H1 (cell line): ENCODE measurements at regions not wholly inside any gene's neighbourhood (a gene's known extent, or its start where the extent isn't known, plus 50 kb on each side); places are given as distances from the start of the nearest gene placed in this dataset.

Experiments used
- CTCF ChIA-PET: fragments of 300-600 bp; sonication (Branson Sonifier 250); formaldehyde crosslinking; loops from one replicate; lab custom pipeline; 2021; ENCODE audit not compliant: partially characterized antibody; lab: Charles Lee
- POLR2A ChIA-PET: fragments of 300-600 bp; sonication (Branson Sonifier 250); formaldehyde crosslinking; loops from one replicate; lab custom pipeline; 2021; ENCODE audit warnings: inconsistent platforms; ENCODE audit not compliant: partially characterized antibody; lab: Charles Lee
- DNase-seq, 2 experiments: peaks; one replicate each; pipeline versions ENCODE4 v3.0.0 to v3.0.0-alpha.2; 2010 to 2022; ENCODE audit warnings: low spot score in 2 of 2, low read depth in 1 of 2, mixed read lengths in 1 of 2
- FAIRE-seq: peaks from 2 replicates; lab custom pipeline; 2011; peaks lifted over from hg19 to GRCh38; lab: Jason Lieb, UNC
- H2AFZ ChIP-seq: 2 replicates; pipeline ENCODE4 v1.8.1; 2012; ENCODE audit warnings: low read length, inconsistent platforms
- H2AK5ac ChIP-seq: 2 replicates; pipeline ENCODE4 v1.6.1; 2013; ENCODE audit warnings: low read depth, low read length
- H2BK120ac ChIP-seq: replicated peaks from 2 replicates; pipeline ENCODE3; 2013; ENCODE audit warnings: low read depth, low read length, inconsistent platforms
- H2BK12ac ChIP-seq: 2 replicates; pipeline ENCODE4 v1.6.1; 2013; ENCODE audit warnings: low read depth, low read length
- H2BK15ac ChIP-seq: 2 replicates; pipeline ENCODE4 v1.6.1; 2013; ENCODE audit warnings: low read length
- H2BK20ac ChIP-seq: 2 replicates; pipeline ENCODE4 v1.6.1; 2013; ENCODE audit warnings: low read length
- H2BK5ac ChIP-seq: 2 replicates; pipeline ENCODE4 v1.6.1; 2013; ENCODE audit warnings: low read depth, low read length
- H3K14ac ChIP-seq: 2 replicates; pipeline ENCODE4 v1.6.1; 2013; ENCODE audit warnings: inconsistent platforms; ENCODE audit not compliant: insufficient read length
- H3K18ac ChIP-seq: 2 replicates; pipeline ENCODE4 v1.6.1; 2013; ENCODE audit warnings: low read length; ENCODE audit errors: extremely low read depth
- H3K23ac ChIP-seq: 2 replicates; pipeline ENCODE4 v1.6.1; 2013; ENCODE audit warnings: inconsistent platforms; ENCODE audit not compliant: insufficient read length
- H3K23me2 ChIP-seq: 2 replicates; pipeline ENCODE4 v1.6.1; 2013; ENCODE audit warnings: low read depth, low read length
- H3K27ac ChIP-seq: 2 replicates; pipeline ENCODE4 v1.6.1; 2011; ENCODE audit warnings: low read depth, low read length, inconsistent platforms
- H3K27me3 ChIP-seq, 4 experiments: replicated peaks in 1 of 4; 1 replicate in 1 of 4; 2 replicates in 3 of 4; pipeline versions ENCODE4 v1.6.1 to v1.8.1; 2011 to 2013; ENCODE audit warnings: low read length in 3 of 4, mild to moderate bottlenecking in 3 of 4, inconsistent platforms in 2 of 4, mixed read lengths in 2 of 4, moderate library complexity in 1 of 4; ENCODE audit not compliant: control insufficient read depth in 3 of 4, insufficient read depth in 3 of 4; ENCODE audit errors: extremely low read depth in 1 of 4
- H3K36me3 ChIP-seq, 4 experiments: 2 replicates each; pipeline versions ENCODE4 v1.6.1 to v1.8.1; 2011 to 2013; ENCODE audit warnings: mild to moderate bottlenecking in 4 of 4, low read length in 3 of 4, moderate library complexity in 2 of 4, control low read depth in 1 of 4, inconsistent platforms in 1 of 4; ENCODE audit not compliant: insufficient read depth in 4 of 4, control insufficient read depth in 2 of 4
- H3K4ac ChIP-seq: replicated peaks from 2 replicates; pipeline ENCODE3; 2013; ENCODE audit warnings: low read length, low read depth, mixed read lengths, inconsistent platforms; ENCODE audit not compliant: insufficient read length
- H3K4me1 ChIP-seq, 4 experiments: replicated peaks in 1 of 4; 1 replicate in 1 of 4; 2 replicates in 3 of 4; pipeline versions ENCODE4 v1.6.1 to v1.8.1; 2011 to 2013; ENCODE audit warnings: low read length in 3 of 4, inconsistent platforms in 2 of 4, mixed read lengths in 1 of 4; ENCODE audit not compliant: insufficient read depth in 4 of 4, control insufficient read depth in 3 of 4
- H3K4me2 ChIP-seq, 2 experiments: 2 replicates each; pipeline versions ENCODE4 v1.6.1 to v1.8.1; 2011 to 2013; ENCODE audit warnings: low read depth in 2 of 2, low read length in 2 of 2, control low read depth in 1 of 2, inconsistent platforms in 1 of 2, mild to moderate bottlenecking in 1 of 2; ENCODE audit not compliant: insufficient read depth in 1 of 2
- H3K4me3 ChIP-seq, 4 experiments: fragments of 200-600, 300-600 bp in 1 of 4; sonication (generic), shearing (Covaris generic), sonication (Bioruptor Twin) in 1 of 4; 2 replicates each; pipeline versions ENCODE4 v1.5.1 to v1.8.1; 2011 to 2016; ENCODE audit warnings: low read length in 4 of 4, low read depth in 3 of 4, control low read depth in 2 of 4, inconsistent platforms in 2 of 4, mild to moderate bottlenecking in 2 of 4, mixed read lengths in 1 of 4, moderate library complexity in 1 of 4; ENCODE audit not compliant: insufficient read depth in 2 of 4; ENCODE audit errors: extremely low read depth in 1 of 4
- H3K56ac ChIP-seq: replicated peaks from 2 replicates; pipeline ENCODE3; 2013; ENCODE audit warnings: low read depth, mild to moderate bottlenecking, mixed read lengths, low read length, inconsistent platforms; ENCODE audit not compliant: insufficient read length
- H3K79me1 ChIP-seq: 2 replicates; pipeline ENCODE4 v1.6.1; 2013; ENCODE audit warnings: low read depth, low read length, control low read depth
- H3K79me2 ChIP-seq, 2 experiments: 2 replicates each; pipeline versions ENCODE4 v1.6.1 to v1.8.1; 2012 to 2013; ENCODE audit warnings: low read length in 2 of 2, mild to moderate bottlenecking in 2 of 2, inconsistent platforms in 1 of 2; ENCODE audit not compliant: insufficient read depth in 2 of 2, control insufficient read depth in 1 of 2
- H3K9ac ChIP-seq, 4 experiments: replicated peaks in 1 of 4; 1 replicate in 1 of 4; 2 replicates in 3 of 4; pipeline versions ENCODE4 v1.6.1 to v1.8.1; 2011 to 2013; ENCODE audit warnings: low read depth in 3 of 4, low read length in 3 of 4, control low read depth in 2 of 4, mild to moderate bottlenecking in 2 of 4, moderate library complexity in 2 of 4, inconsistent platforms in 1 of 4; ENCODE audit errors: extremely low read depth in 1 of 4
- H3K9me3 ChIP-seq, 2 experiments: 2 replicates each; pipeline versions ENCODE4 v1.6.1 to v1.8.1; 2012 to 2013; ENCODE audit warnings: mild to moderate bottlenecking in 2 of 2, moderate library complexity in 2 of 2, control low read depth in 1 of 2, inconsistent platforms in 1 of 2, low read depth in 1 of 2, low read length in 1 of 2, mixed read lengths in 1 of 2; ENCODE audit not compliant: insufficient read depth in 2 of 2
- H4K20me1 ChIP-seq, 2 experiments: replicated peaks in 1 of 2; 2 replicates each; pipeline versions ENCODE3 to v1.8.1; 2011 to 2013; ENCODE audit warnings: inconsistent platforms in 2 of 2, low read length in 2 of 2, mild to moderate bottlenecking in 1 of 2; ENCODE audit not compliant: insufficient read depth in 2 of 2, control insufficient read depth in 1 of 2
- H4K5ac ChIP-seq: 2 replicates; pipeline ENCODE4 v1.6.1; 2013; ENCODE audit warnings: low read length, low read depth, mixed read lengths, inconsistent platforms; ENCODE audit not compliant: insufficient read length
- H4K8ac ChIP-seq: 2 replicates; pipeline ENCODE4 v1.8.0; 2013; ENCODE audit warnings: mild to moderate bottlenecking, moderate library complexity, low read length, inconsistent platforms; ENCODE audit not compliant: insufficient read depth; ENCODE audit errors: extremely low read depth
- H4K91ac ChIP-seq: replicated peaks from 2 replicates; pipeline ENCODE3; 2013; ENCODE audit warnings: low read length, mixed read lengths, inconsistent platforms; ENCODE audit not compliant: insufficient read length
- CEBPB ChIP-seq: IDR thresholded peaks from 2 replicates; pipeline ENCODE4 v1.6.1; 2012; ENCODE audit warnings: low read depth, low read length
- CTBP2 ChIP-seq: IDR thresholded peaks from 2 replicates; pipeline ENCODE4 v1.7.0; 2011; ENCODE audit warnings: borderline replicate concordance, mild to moderate bottlenecking, moderate library complexity, mixed read lengths, low read length; ENCODE audit not compliant: insufficient read depth, insufficient read length
- HDAC6 ChIP-seq: IDR thresholded peaks from one replicate; pipeline ENCODE4 v1.7.1; 2012; ENCODE audit warnings: low read depth, mild to moderate bottlenecking, inconsistent platforms, low read length, moderate library complexity
- MAX ChIP-seq: IDR thresholded peaks from 2 replicates; pipeline ENCODE4 v1.6.1; 2012; ENCODE audit warnings: inconsistent platforms
- RAD21 ChIP-seq, 2 experiments: IDR thresholded peaks in 1 of 2; conservative IDR thresholded peaks in 1 of 2; 2 replicates each; pipeline ENCODE4 v1.6.1; 2011; ENCODE audit warnings: low read depth in 2 of 2, low read length in 2 of 2, improper control_type of control experiment in 1 of 2, inconsistent platforms in 1 of 2, mild to moderate bottlenecking in 1 of 2, moderate library complexity in 1 of 2
- WGBS, 2 experiments: shearing (Covaris generic) in 1 of 2; methylation state at CpG; one replicate each; pipeline versions ENCODE4 v1.1.6 to v1.1.7; 2013 to 2015; ENCODE audit warnings: low lambda C conversion rate in 2 of 2, mixed read lengths in 2 of 2, inconsistent platforms in 1 of 2, low coverage in 1 of 2, missing lambda C conversion rate in 1 of 2; ENCODE audit not compliant: insufficient replicate concordance in 2 of 2, insufficient coverage in 1 of 2, insufficient read length in 1 of 2; ENCODE audit errors: extremely low coverage in 1 of 2, missing lambda C conversion rate in 1 of 2; 5-methylcytosine and 5-hydroxymethylcytosine counted together
- TF ChIP-seq, protein P1 (sequence below), 3 experiments: IDR thresholded peaks; 1 replicate in 2 of 3; 2 replicates in 1 of 3; pipeline versions ENCODE4 v1.5.1 to v1.6.1; 2011; ENCODE audit warnings: low read length in 3 of 3, mild to moderate bottlenecking in 3 of 3, inconsistent platforms in 2 of 3, low read depth in 1 of 3, moderate library complexity in 1 of 3; ENCODE audit not compliant: insufficient read depth in 1 of 3; ENCODE audit errors: control extremely low read depth in 1 of 3
- TF ChIP-seq, protein P2 (sequence below): IDR thresholded peaks from 2 replicates; pipeline ENCODE4 v1.6.1; 2011; ENCODE audit warnings: low read depth, mild to moderate bottlenecking, low read length; ENCODE audit not compliant: insufficient read depth

DNA sequence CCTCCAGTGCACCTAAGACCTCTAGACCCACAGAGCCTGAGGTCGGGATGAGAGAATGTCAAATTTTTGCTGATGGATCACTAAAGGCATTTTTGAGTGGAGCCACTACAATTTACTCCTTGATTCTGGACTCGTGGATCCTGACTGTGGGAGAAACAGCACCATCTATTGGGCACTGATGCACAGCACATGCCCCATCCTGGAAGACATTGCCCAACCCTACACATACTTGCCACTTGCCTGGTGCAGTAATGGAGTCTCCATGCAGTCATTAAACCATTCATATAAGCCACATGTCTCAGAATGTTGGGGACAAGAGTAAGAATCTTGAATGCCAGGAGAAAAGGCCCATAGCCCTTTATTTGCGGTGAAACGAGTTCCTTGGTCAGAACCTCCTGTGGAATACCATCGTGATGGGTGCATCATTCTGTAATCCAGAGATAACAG lies 103.9 kb downstream of the GGTLC2 start:
- Histone ChIP-seq H3K27me3 (peaks cover 10 to 34% (median 21%) of the 10 kb centered on the region in 4 experiments; a peak in 6 of 7 replicates), H2BK120ac (no peak overlapping the region), H3K23me2 (no peaks in the 10 kb centered on the region), H4K5ac (no peak overlapping the region), H2BK20ac (no peak overlapping the region), H3K56ac (no peak overlapping the region), H2AFZ (no peak overlapping the region), H3K79me2 (no peaks in the 10 kb centered on the region), H2BK5ac (no peak overlapping the region), H3K4me3 (no peak overlapping the region), H3K27ac (no peak overlapping the region), H3K36me3 (no peaks in the 10 kb centered on the region), H3K23ac (no peak overlapping the region), H2AK5ac (no peak overlapping the region), H4K20me1 (peaks cover 0 to 1% of the 10 kb centered on the region in 2 experiments), H4K91ac (no peak overlapping the region), H2BK12ac (no peak overlapping the region), H3K9ac (no peak overlapping the region), H3K18ac (no peak overlapping the region), H3K14ac (no peak overlapping the region), H3K4me2 (no peak overlapping the region), H3K4me1 (no peaks in the 10 kb centered on the region; a peak in 1 of 7 replicates), H4K8ac (no peak overlapping the region), H3K79me1 (no peaks in the 10 kb centered on the region; the same call in 1 of the 2 replicates), H3K9me3 (peaks cover 26 to 55% of the 10 kb centered on the region in 2 experiments; a peak in 3 of 4 replicates), H3K4ac (no peak overlapping the region), H2BK15ac (no peak overlapping the region)
- FAIRE-seq (no peak), DNase-seq (peak in 1 of 2 experiments; percentile 62)
- POLR2A ChIA-PET = no interaction called here
- CTCF ChIA-PET = no interaction called here
- 59% methylated on average over 5 of the region's 5 CpGs; no CpG with 5 or more reads in 1 of the 2 experiments for WGBS, 2 experiments
- TF ChIP-seq HDAC6 (no peak), RAD21 (IDR thresholded peaks at IDR 0.05 in 1 of 2, conservative IDR thresholded peaks at IDR 0.05 in 1 of 2; ENCODE audit: low read depth in 2 of 2, low read length in 2 of 2) (peak; percentile 33 to 42; a peak in 3 of 4 replicates), CTBP2 (no peak), MAX (no peak), CEBPB (peak; percentile 80)
- TF ChIP-seq, protein P1, sequence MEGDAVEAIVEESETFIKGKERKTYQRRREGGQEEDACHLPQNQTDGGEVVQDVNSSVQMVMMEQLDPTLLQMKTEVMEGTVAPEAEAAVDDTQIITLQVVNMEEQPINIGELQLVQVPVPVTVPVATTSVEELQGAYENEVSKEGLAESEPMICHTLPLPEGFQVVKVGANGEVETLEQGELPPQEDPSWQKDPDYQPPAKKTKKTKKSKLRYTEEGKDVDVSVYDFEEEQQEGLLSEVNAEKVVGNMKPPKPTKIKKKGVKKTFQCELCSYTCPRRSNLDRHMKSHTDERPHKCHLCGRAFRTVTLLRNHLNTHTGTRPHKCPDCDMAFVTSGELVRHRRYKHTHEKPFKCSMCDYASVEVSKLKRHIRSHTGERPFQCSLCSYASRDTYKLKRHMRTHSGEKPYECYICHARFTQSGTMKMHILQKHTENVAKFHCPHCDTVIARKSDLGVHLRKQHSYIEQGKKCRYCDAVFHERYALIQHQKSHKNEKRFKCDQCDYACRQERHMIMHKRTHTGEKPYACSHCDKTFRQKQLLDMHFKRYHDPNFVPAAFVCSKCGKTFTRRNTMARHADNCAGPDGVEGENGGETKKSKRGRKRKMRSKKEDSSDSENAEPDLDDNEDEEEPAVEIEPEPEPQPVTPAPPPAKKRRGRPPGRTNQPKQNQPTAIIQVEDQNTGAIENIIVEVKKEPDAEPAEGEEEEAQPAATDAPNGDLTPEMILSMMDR (IDR thresholded peaks at IDR 0.05; ENCODE audit: control extremely low read depth in 1 of 3, insufficient read depth in 1 of 3, low read depth in 1 of 3, low read length in 3 of 3) = peak; percentile 59 to 68 (median 63)
- TF ChIP-seq, protein P2, sequence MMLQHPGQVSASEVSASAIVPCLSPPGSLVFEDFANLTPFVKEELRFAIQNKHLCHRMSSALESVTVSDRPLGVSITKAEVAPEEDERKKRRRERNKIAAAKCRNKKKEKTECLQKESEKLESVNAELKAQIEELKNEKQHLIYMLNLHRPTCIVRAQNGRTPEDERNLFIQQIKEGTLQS = no peak
